Astrocyte (in vitro differentiated cells and primary cell): ENCODE measurements at regions not wholly inside any gene's neighbourhood (a gene's known extent, or its start where the extent isn't known, plus 50 kb on each side); places are given as distances from the start of the nearest gene placed in this dataset.
A peak's percentile ranks its signal among the peaks of the same experiment; 100 is the strongest.
"Not testable (repeated sequence)": the region's sequence is repeated elsewhere in the genome, so short reads cannot be mapped to it uniquely, and the experiment has no call there.

ENCODE experiments used
- DNase-seq: peaks from one replicate; pipeline ENCODE4 v3.0.0-alpha.2; 2010; ENCODE audit warnings: low read depth
- FAIRE-seq: peaks from 2 replicates; lab custom pipeline; 2011; peaks lifted over from hg19 to GRCh38; lab: Jason Lieb, UNC
- H2AFZ ChIP-seq: 2 replicates; pipeline ENCODE4 v1.6.0; 2012; ENCODE audit warnings: low read depth, low read length, inconsistent platforms
- H3K27ac ChIP-seq: 2 replicates; pipeline ENCODE4 v1.5.1; 2011; ENCODE audit warnings: low read depth, low read length, inconsistent platforms
- H3K27me3 ChIP-seq: 2 replicates; pipeline ENCODE4 v1.6.0; 2011; ENCODE audit warnings: low read length, inconsistent platforms; ENCODE audit not compliant: insufficient read depth
- H3K36me3 ChIP-seq: 2 replicates; pipeline ENCODE4 v1.5.1; 2011; ENCODE audit warnings: low read length, inconsistent platforms; ENCODE audit not compliant: insufficient read depth
- H3K4me1 ChIP-seq: 2 replicates; pipeline ENCODE4 v1.5.1; 2011; ENCODE audit warnings: low read length, inconsistent platforms; ENCODE audit not compliant: insufficient read depth
- H3K4me2 ChIP-seq: 2 replicates; pipeline ENCODE4 v1.6.0; 2012; ENCODE audit warnings: low read length, inconsistent platforms
- H3K4me3 ChIP-seq: 2 replicates; pipeline ENCODE4 v1.5.1; 2011; ENCODE audit warnings: low read depth, mild to moderate bottlenecking, low read length, inconsistent platforms; ENCODE audit not compliant: insufficient read depth
- H3K79me2 ChIP-seq: 2 replicates; pipeline ENCODE4 v1.6.0; 2012; ENCODE audit warnings: mild to moderate bottlenecking, low read length, inconsistent platforms; ENCODE audit not compliant: insufficient read depth
- H3K9ac ChIP-seq: 2 replicates; pipeline ENCODE4 v1.6.0; 2012; ENCODE audit warnings: mild to moderate bottlenecking, low read length, inconsistent platforms
- H3K9me3 ChIP-seq: 2 replicates; pipeline ENCODE4 v1.5.1; 2012; ENCODE audit warnings: low read depth, mild to moderate bottlenecking, low read length, inconsistent platforms; ENCODE audit not compliant: insufficient read depth
- H4K20me1 ChIP-seq: 2 replicates; pipeline ENCODE4 v1.6.0; 2012; ENCODE audit warnings: low read length, inconsistent platforms; ENCODE audit not compliant: insufficient read depth
- H3K27ac Mint-ChIP-seq: one replicate; pipeline ENCODE4 v1.8.0; 2021; ENCODE audit warnings: mild to moderate bottlenecking, mixed read lengths; ENCODE audit not compliant: unreplicated experiment
- H3K27me3 Mint-ChIP-seq: one replicate; pipeline ENCODE4 v1.8.0; 2021; ENCODE audit warnings: low read depth, mixed read lengths; ENCODE audit not compliant: unreplicated experiment
- H3K36me3 Mint-ChIP-seq: one replicate; pipeline ENCODE4 v1.8.0; 2021; ENCODE audit warnings: low read depth, mixed read lengths; ENCODE audit not compliant: unreplicated experiment
- H3K4me1 Mint-ChIP-seq: one replicate; pipeline ENCODE4 v1.8.0; 2021; ENCODE audit warnings: low read depth, mixed read lengths; ENCODE audit not compliant: unreplicated experiment
- H3K4me3 Mint-ChIP-seq: one replicate; pipeline ENCODE4 v1.8.0; 2021; ENCODE audit warnings: mild to moderate bottlenecking, moderate library complexity, mixed read lengths; ENCODE audit not compliant: unreplicated experiment
- H3K9me3 Mint-ChIP-seq: one replicate; pipeline ENCODE4 v1.8.0; 2021; ENCODE audit warnings: mild to moderate bottlenecking, mixed read lengths; ENCODE audit not compliant: unreplicated experiment
- CTCF ChIP-seq: IDR thresholded peaks from 2 replicates; pipeline ENCODE4 v1.5.1; 2011; ENCODE audit warnings: low read depth, mild to moderate bottlenecking, inconsistent platforms, low read length, moderate library complexity; ENCODE audit not compliant: insufficient read depth
- EZH2 ChIP-seq: IDR thresholded peaks from 2 replicates; pipeline ENCODE4 v1.6.1; 2012; ENCODE audit warnings: mild to moderate bottlenecking, low read length, inconsistent platforms; ENCODE audit not compliant: insufficient read depth

- Histone ChIP-seq H4K20me1 (no peaks in the 10 kb centered on the region), H3K27me3 (no peaks in the 10 kb centered on the region), H3K36me3 (no peaks in the 10 kb centered on the region), H3K9me3 (no peaks in the 10 kb centered on the region), H3K4me1 (no peaks in the 10 kb centered on the region), H3K4me3 (no peak overlapping the region), H3K79me2 (no peaks in the 10 kb centered on the region), H2AFZ (no peak overlapping the region), H3K27ac (no peak overlapping the region), H3K4me2 (no peak overlapping the region), H3K9ac (no peak overlapping the region)
- H3K36me3 Mint-ChIP-seq, result no peaks in the 10 kb centered on the region
- no peak overlapping the region for H3K27ac Mint-ChIP-seq
- peaks cover 1% of the 10 kb centered on the region for H3K27me3 Mint-ChIP-seq
- DNase-seq (no peak), FAIRE-seq (no peak)
- H3K9me3 Mint-ChIP-seq, result no peaks in the 10 kb centered on the region
- H3K4me3 Mint-ChIP-seq, result no peak overlapping the region
- TF ChIP-seq CTCF, result no peak
- no peak for TF ChIP-seq EZH2
- no peaks in the 10 kb centered on the region for H3K4me1 Mint-ChIP-seq
Observed at GRCh38 chr7:91620827-91621226, 259.7 kb downstream of the MTERF1 start.

- not testable (repeated sequence) for H3K4me1 Mint-ChIP-seq, H3K36me3 Mint-ChIP-seq, H3K27ac ChIP-seq, H4K20me1 ChIP-seq, H3K4me3 ChIP-seq, H3K27me3 ChIP-seq, H3K9ac ChIP-seq, H3K4me1 ChIP-seq, H3K79me2 ChIP-seq, FAIRE-seq, H3K9me3 ChIP-seq, H3K4me3 Mint-ChIP-seq, H2AFZ ChIP-seq, H3K27me3 Mint-ChIP-seq, H3K36me3 ChIP-seq, H3K27ac Mint-ChIP-seq, DNase-seq, H3K4me2 ChIP-seq, H3K9me3 Mint-ChIP-seq
Observed at GRCh38 chr7:91627324-91627723, 253.2 kb downstream of the MTERF1 start.

GRCh38 chr7:91628742-91629141, 251.8 kb downstream of the MTERF1 start:
- Histone ChIP-seq H3K4me1 (no peaks in the 10 kb centered on the region), H4K20me1 (no peaks in the 10 kb centered on the region), H3K79me2 (no peaks in the 10 kb centered on the region), H3K36me3 (no peaks in the 10 kb centered on the region), H3K4me2 (no peak overlapping the region), H3K9me3 (no peaks in the 10 kb centered on the region), H3K27me3 (no peaks in the 10 kb centered on the region), H2AFZ (no peak overlapping the region), H3K9ac (no peak overlapping the region), H3K4me3 (no peak overlapping the region), H3K27ac (no peak overlapping the region)
- DNase-seq, result no peak
- H3K4me1 Mint-ChIP-seq, result peaks cover 3% of the 10 kb centered on the region
- H3K36me3 Mint-ChIP-seq, result no peaks in the 10 kb centered on the region
- no peaks in the 10 kb centered on the region for H3K27me3 Mint-ChIP-seq
- FAIRE-seq, result no peak
- no peaks in the 10 kb centered on the region for H3K9me3 Mint-ChIP-seq
- H3K27ac Mint-ChIP-seq, result peak overlapping the region; percentile 9
- TF ChIP-seq CTCF, result no peak
- no peak for TF ChIP-seq EZH2
- H3K4me3 Mint-ChIP-seq, result no peak overlapping the region
